ENCODE measurements at regions not wholly inside any gene's neighbourhood (a gene's known extent, or its start where the extent isn't known, plus 50 kb on each side); places are given as distances from the start of the nearest gene placed in this dataset.
"Not testable (repeated sequence)": the region's sequence is repeated elsewhere in the genome, so short reads cannot be mapped to it uniquely, and the experiment has no call there.

DNA sequence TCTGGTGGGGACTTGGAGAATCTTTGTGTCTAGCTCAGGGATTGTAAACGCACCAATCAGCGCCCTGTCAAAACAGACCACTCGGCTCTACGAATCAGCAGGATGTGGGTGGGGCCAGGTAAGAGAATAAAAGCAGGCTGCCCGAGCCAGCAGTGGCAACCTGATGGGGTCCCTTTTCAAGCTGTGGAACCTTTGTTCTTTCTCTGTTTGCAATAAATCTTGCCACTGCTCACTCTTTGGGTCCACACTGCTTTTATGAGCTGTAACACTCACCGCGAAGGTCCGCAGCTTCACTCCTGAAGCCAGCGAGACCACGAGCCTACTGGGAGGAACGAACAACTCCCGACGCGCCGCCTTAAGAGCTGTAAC lies 288.6 kb upstream of the UBE2E3 start:
- TF ChIP-seq CTCF, POLR2A (IDR thresholded peaks at IDR 0.05): not testable (repeated sequence)
